Right lobe of liver (tissue), 6 donors: ENCODE measurements at regions not wholly inside any gene's neighbourhood (a gene's known extent, or its start where the extent isn't known, plus 50 kb on each side); places are given as distances from the start of the nearest gene placed in this dataset.

Experiments used
- ATAC-seq, 4 donors: fragments of 200-7000 bp; cut with Tn5 transposase; one replicate each; pipeline ENCODE4 v1.9.1; 2020; ENCODE audit warnings: mild to moderate bottlenecking in 4 of 4, moderate library complexity in 4 of 4
- DNase-seq, 3 donors: peaks; one replicate each; pipeline ENCODE4 v3.0.0-alpha.2; 2020
- H3K27ac ChIP-seq, 3 donors: fragments of 200-600 bp; one replicate each; pipeline ENCODE4 v1.8.0; 2022
- H3K27me3 ChIP-seq, 2 donors: fragments of 200-600 bp; one replicate each; pipeline ENCODE4 v1.8.0; 2022
- H3K36me3 ChIP-seq, 4 donors: fragments of 200-600 bp; sonication (generic) in 1 of 4; one replicate each; pipeline versions ENCODE4 v1.5.1 to v1.8.0; 2017 to 2022; ENCODE audit warnings: control low read depth in 1 of 4
- H3K4me1 ChIP-seq, 4 donors: fragments of 200-600 bp; sonication (generic) in 1 of 4; one replicate each; pipeline versions ENCODE4 v1.5.1 to v1.8.0; 2017 to 2022; ENCODE audit warnings: control low read depth in 1 of 4
- H3K4me3 ChIP-seq, 3 donors: fragments of 200-600 bp; one replicate each; pipeline ENCODE4 v1.8.0; 2022
- H3K9me3 ChIP-seq, 4 donors: fragments of 200-600 bp; sonication (generic) in 1 of 4; one replicate each; pipeline versions ENCODE4 v1.5.1 to v1.8.0; 2017 to 2022; ENCODE audit warnings: control low read depth in 1 of 4
- CTCF ChIP-seq, 4 donors: fragments of 200-600 bp in 3 of 4; fragments of 450-650 bp in 1 of 4; IDR thresholded peaks; one replicate each; pipeline versions ENCODE4 v1.5.1 to v1.8.0; 2016 to 2022; ENCODE audit warnings: antibody characterized with exemption in 4 of 4, mild to moderate bottlenecking in 2 of 4
- POLR2A ChIP-seq: fragments of 450-650 bp; IDR thresholded peaks from one replicate; pipeline ENCODE4 v1.6.1; 2017; ENCODE audit warnings: antibody characterized with exemption, mild to moderate bottlenecking
- WGBS: methylation state at CpG from one replicate; pipeline ENCODE4 v1.1.6; 2018; ENCODE audit warnings: low coverage, low lambda C conversion rate; ENCODE audit not compliant: insufficient coverage; ENCODE audit errors: missing lambda C conversion rate; 5-methylcytosine and 5-hydroxymethylcytosine counted together
- intact Hi-C, 2 donors: fragments of 100-400 bp; cut with DNase I; formaldehyde crosslinking; loops; one replicate each; pipeline versions ENCODE4 v1.11.2 to v1.14.1; 2022
- donor health status: DM: no; HTN: yes; CAD: no.
- donor health status: DM: no; HTN: no; CAD: no.
- donor health status: DM: no; HTN: no; CAD: no.
- donor health status: DM: no; HTN: yes; CAD: no.
- donor health status: DM: no; HTN: yes; CAD: no.

- intact Hi-C loops = no loop called here
- Histone ChIP-seq H3K4me1 (no peaks in the 10 kb centered on the region), H3K4me3 (no peak overlapping the region), H3K36me3 (no peaks in the 10 kb centered on the region), H3K27ac (no peak overlapping the region), H3K27me3 (no peaks in the 10 kb centered on the region), H3K9me3 (no peaks in the 10 kb centered on the region)
- WGBS = 85% methylated on average over 7 of the region's 7 CpGs
- ATAC-seq (no peak), DNase-seq (no peak)
- TF ChIP-seq CTCF (IDR thresholded peaks at IDR 0.05) = no peak
Observed at GRCh38 chr6:143621876-143622605, 55.7 kb upstream of the PHACTR2 start.

GRCh38 chr6:143621159-143621873 lies 56.4 kb upstream of the PHACTR2 start:
- H3K4me3 ChIP-seq = no peak overlapping the region
- DNase-seq (no peak), ATAC-seq (no peak)
- WGBS = 91% methylated on average over 8 of the region's 8 CpGs
- H3K27me3 ChIP-seq = no peaks in the 10 kb centered on the region
- TF ChIP-seq CTCF (IDR thresholded peaks at IDR 0.05) = no peak
- no peak for TF ChIP-seq POLR2A
- H3K27ac ChIP-seq = no peak overlapping the region
- H3K36me3 ChIP-seq = no peaks in the 10 kb centered on the region
- H3K4me1 ChIP-seq = no peaks in the 10 kb centered on the region
- intact Hi-C loops = no loop called here
- H3K9me3 ChIP-seq = no peaks in the 10 kb centered on the region

GRCh38 chr6:143620447-143620846 lies 57.3 kb upstream of the PHACTR2 start:
- WGBS = 68% methylated on average over 3 of the region's 3 CpGs
- TF ChIP-seq POLR2A = no peak
- TF ChIP-seq CTCF (IDR thresholded peaks at IDR 0.05) = no peak
- H3K4me1 ChIP-seq = no peaks in the 10 kb centered on the region
- no peak overlapping the region for H3K4me3 ChIP-seq
- H3K9me3 ChIP-seq = no peaks in the 10 kb centered on the region
- intact Hi-C loops = no loop called here
- no peak for ATAC-seq
- DNase-seq = no peak
- H3K36me3 ChIP-seq = no peaks in the 10 kb centered on the region
- no peaks in the 10 kb centered on the region for H3K27me3 ChIP-seq
- H3K27ac ChIP-seq = no peak overlapping the region

GRCh38 chr6:143619824-143620401 lies 57.9 kb upstream of the PHACTR2 start:
- Histone ChIP-seq H3K4me1 (no peaks in the 10 kb centered on the region), H3K27me3 (no peaks in the 10 kb centered on the region), H3K9me3 (no peaks in the 10 kb centered on the region), H3K4me3 (no peak overlapping the region), H3K36me3 (no peaks in the 10 kb centered on the region), H3K27ac (no peak overlapping the region)
- intact Hi-C loops = no loop called here
- ATAC-seq = no peak
- DNase-seq = no peak
- TF ChIP-seq POLR2A = no peak
- TF ChIP-seq CTCF (IDR thresholded peaks at IDR 0.05) = no peak
- WGBS = 43% methylated on average over 8 of the region's 8 CpGs
